Neural crest cell (in vitro differentiated cells): ENCODE measurements at regions not wholly inside any gene's neighbourhood (a gene's known extent, or its start where the extent isn't known, plus 50 kb on each side); places are given as distances from the start of the nearest gene placed in this dataset.
"Not testable (repeated sequence)": the region's sequence is repeated elsewhere in the genome, so short reads cannot be mapped to it uniquely, and the experiment has no call there.

Experiments
- DNase-seq: peaks from one replicate; pipeline ENCODE4 v3.0.0; 2021; ENCODE audit warnings: low read depth, mixed read lengths, low spot score
- H3K27ac Mint-ChIP-seq: one replicate; pipeline ENCODE4 v1.8.0; 2021; ENCODE audit warnings: mild to moderate bottlenecking, mixed read lengths; ENCODE audit not compliant: unreplicated experiment
- H3K27me3 Mint-ChIP-seq: 2 replicates; pipeline ENCODE4 v1.8.0; 2021; ENCODE audit warnings: low read depth, mild to moderate bottlenecking, mixed read lengths
- H3K36me3 Mint-ChIP-seq: 2 replicates; pipeline ENCODE4 v1.8.0; 2021; ENCODE audit warnings: low read depth, mild to moderate bottlenecking, mixed read lengths
- H3K4me1 Mint-ChIP-seq: 2 replicates; pipeline ENCODE4 v1.8.0; 2021; ENCODE audit warnings: mixed read lengths
- H3K4me3 Mint-ChIP-seq: one replicate; pipeline ENCODE4 v1.8.0; 2021; ENCODE audit warnings: mild to moderate bottlenecking, mixed read lengths
- H3K9me3 Mint-ChIP-seq: 2 replicates; pipeline ENCODE4 v1.8.0; 2021; ENCODE audit warnings: mixed read lengths
- CTCF ChIP-seq: fragments of 200-600 bp; sonication (generic); conservative IDR thresholded peaks from 2 replicates; pipeline ENCODE4 v1.5.0; 2021; ENCODE audit warnings: antibody characterized with exemption, mild to moderate bottlenecking

- Mint-ChIP-seq H3K27ac (no peak overlapping the region), H3K36me3 (no peaks in the 10 kb centered on the region), H3K4me1 (no peaks in the 10 kb centered on the region), H3K9me3 (peaks cover 4% of the 10 kb centered on the region), H3K4me3 (no peak overlapping the region), H3K27me3 (no peaks in the 10 kb centered on the region)
- no peak for DNase-seq
- TF ChIP-seq CTCF = no peak
Observed at GRCh38 chr2:240379089-240379636, 56.3 kb upstream of the GPC1 start.

- DNase-seq = no peak
Observed at GRCh38 chr2:240383099-240383758, 52.2 kb upstream of the GPC1 start.

GRCh38 chr2:240383871-240384700 lies 51.4 kb upstream of the GPC1 start:
- TF ChIP-seq CTCF = no peak
- Mint-ChIP-seq H3K27ac (peak overlapping the region; percentile 93), H3K27me3 (no peaks in the 10 kb centered on the region), H3K4me3 (no peak overlapping the region), H3K36me3 (no peaks in the 10 kb centered on the region), H3K9me3 (peaks cover 4% of the 10 kb centered on the region), H3K4me1 (peaks cover 6% of the 10 kb centered on the region)
- no peak for DNase-seq

More at GRCh38 chr2:240383099-240383758, 52.2 kb upstream of the GPC1 start:
- Mint-ChIP-seq H3K4me1 (peaks cover 6% of the 10 kb centered on the region), H3K36me3 (no peaks in the 10 kb centered on the region), H3K27ac (peak overlapping the region; percentile 93), H3K27me3 (no peaks in the 10 kb centered on the region), H3K4me3 (no peak overlapping the region), H3K9me3 (peaks cover 4% of the 10 kb centered on the region)
- no peak for TF ChIP-seq CTCF

GRCh38 chr2:240384711-240385450 lies 50.6 kb upstream of the GPC1 start:
- H3K9me3 Mint-ChIP-seq = peaks cover 2% of the 10 kb centered on the region
- no peak overlapping the region for H3K4me3 Mint-ChIP-seq
- H3K27me3 Mint-ChIP-seq = no peaks in the 10 kb centered on the region
- H3K4me1 Mint-ChIP-seq = peaks cover 9% of the 10 kb centered on the region
- no peaks in the 10 kb centered on the region for H3K36me3 Mint-ChIP-seq
- TF ChIP-seq CTCF = no peak
- no peak for DNase-seq
- H3K27ac Mint-ChIP-seq = no peak overlapping the region

- H3K36me3 Mint-ChIP-seq, H3K27ac Mint-ChIP-seq, H3K4me1 Mint-ChIP-seq: not testable (repeated sequence)
Observed at GRCh38 chr2:240385451-240386161, 49.9 kb upstream of the GPC1 start.

More at GRCh38 chr2:240385451-240386161, 49.9 kb upstream of the GPC1 start:
- not testable (repeated sequence) for H3K27me3 Mint-ChIP-seq, DNase-seq, H3K4me3 Mint-ChIP-seq, H3K9me3 Mint-ChIP-seq
